ENCODE measurements at regions not wholly inside any gene's neighbourhood (a gene's known extent, or its start where the extent isn't known, plus 50 kb on each side); places are given as distances from the start of the nearest gene placed in this dataset.
A peak's percentile ranks its signal among the peaks of the same experiment; 100 is the strongest.
"Not testable (repeated sequence)": the region's sequence is repeated elsewhere in the genome, so short reads cannot be mapped to it uniquely, and the experiment has no call there.

- no peak for DNase-seq (ENCODE audit: low spot score)
Observed at GRCh38 chr13:70622796-70623195, 514.5 kb upstream of the KLHL1 start.

DNA sequence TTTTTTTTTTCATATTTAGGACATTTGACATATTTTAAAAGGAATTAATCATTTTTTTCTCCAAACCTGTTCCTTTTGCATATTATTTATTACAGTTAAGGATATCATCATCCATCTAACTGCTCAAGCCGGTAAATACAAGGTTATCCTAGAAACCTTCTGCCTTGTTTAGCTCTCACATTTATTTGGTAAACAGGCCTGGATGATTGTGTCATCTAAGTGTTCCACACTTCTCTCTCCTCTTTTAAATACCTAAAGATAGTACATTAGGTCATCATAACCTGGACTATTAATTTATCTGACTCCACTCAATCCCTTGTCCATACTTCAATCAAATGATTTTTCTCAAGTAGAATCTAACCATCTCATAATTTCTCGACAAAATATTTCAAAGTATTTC, 511.7 kb upstream of the KLHL1 start:
- no peak for DNase-seq (ENCODE audit: low spot score)

- no peak for DNase-seq (ENCODE audit: low spot score)
Observed at GRCh38 chr13:70616847-70617246, 508.6 kb upstream of the KLHL1 start.

DNA sequence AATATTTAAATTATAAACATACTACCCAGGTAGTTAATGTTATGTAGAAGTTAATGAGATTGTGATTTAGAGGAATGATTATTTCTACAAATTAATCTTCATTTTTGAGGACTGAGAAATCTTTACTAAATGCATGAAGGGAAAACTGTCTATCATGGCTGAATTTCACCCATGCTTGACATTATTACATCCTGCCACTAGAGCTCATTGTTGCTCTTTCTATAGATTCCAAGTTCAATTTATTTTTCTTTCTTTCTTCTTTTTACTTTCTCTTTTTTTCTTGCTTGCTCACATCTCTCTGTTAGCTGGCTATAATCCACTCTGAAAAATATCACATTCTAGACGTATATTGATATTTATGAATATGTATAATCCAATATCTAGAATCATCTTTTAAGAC, 505.0 kb upstream of the KLHL1 start:
- no peak for DNase-seq (ENCODE audit: low spot score)

GRCh38 chr13:70612881-70613280, 504.6 kb upstream of the KLHL1 start:
- no peak for DNase-seq (ENCODE audit: low spot score)

DNA sequence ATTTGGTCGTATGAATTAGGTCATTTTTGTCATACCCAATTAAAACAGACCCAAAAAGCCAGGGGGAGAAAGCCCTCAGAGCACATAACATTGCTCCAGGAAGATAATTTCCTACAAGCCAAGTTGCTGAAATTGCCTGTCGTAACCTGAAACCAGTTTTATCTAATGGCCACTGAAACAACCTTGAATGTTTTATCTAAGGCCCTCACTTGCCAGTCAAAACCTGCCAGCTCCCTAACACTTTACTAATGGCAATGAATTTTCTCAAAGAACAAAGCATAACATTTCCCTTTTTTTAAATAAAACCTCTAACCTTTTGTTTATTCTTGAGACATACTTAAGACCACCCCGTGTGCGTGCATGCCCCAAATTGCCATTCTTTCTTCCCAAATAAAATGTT, 496.2 kb upstream of the KLHL1 start:
- DNase-seq (ENCODE audit: low spot score) = no peak

GRCh38 chr13:70593716-70594115, 485.5 kb upstream of the KLHL1 start:
- DNase-seq (ENCODE audit: low spot score) = no peak

DNA sequence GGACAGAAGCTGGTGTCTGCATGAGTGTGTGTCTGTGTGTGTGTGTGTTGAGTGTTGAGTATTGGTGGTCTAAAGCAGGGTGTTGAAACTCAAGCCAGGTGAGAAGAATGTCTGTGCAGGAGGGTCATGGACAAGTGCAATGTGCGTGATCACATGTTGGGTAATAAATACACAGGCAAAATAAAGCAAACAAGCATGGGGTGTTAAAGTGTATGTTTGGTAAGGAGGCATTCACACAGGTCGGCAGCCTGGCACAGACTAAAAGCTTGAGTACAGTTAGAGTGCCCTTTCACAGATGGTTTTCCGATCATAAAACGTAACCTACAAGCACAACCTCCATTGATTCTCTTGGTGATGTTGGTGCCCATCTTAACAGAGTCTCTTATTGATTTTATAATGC, 476.9 kb upstream of the KLHL1 start:
- no peak for DNase-seq (ENCODE audit: low spot score)

DNA sequence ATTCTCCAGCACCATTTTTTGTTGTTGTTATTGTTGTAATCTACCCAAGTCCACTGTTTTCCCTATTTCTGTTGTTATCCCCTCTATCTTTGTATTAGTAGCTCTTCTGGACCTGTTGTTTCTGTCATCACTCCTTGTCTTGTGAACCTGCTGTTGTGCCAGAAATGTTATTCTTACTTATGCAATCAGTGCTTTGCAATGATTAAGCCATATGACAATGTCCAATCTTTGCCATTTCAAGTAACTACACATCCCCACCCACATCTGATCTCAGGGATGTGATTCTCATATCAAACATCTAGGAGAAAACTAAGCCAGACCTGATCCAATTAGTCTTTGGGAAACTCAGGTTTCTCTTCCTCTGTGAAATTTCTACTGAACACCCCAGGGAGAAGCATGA, 472.6 kb upstream of the KLHL1 start:
- DNase-seq (ENCODE audit: low spot score) = no peak

- DNase-seq (ENCODE audit: low spot score) = no peak
Observed at GRCh38 chr13:70579941-70580340, 471.7 kb upstream of the KLHL1 start.

- no peak for DNase-seq (ENCODE audit: low spot score)
Observed at GRCh38 chr13:70571221-70571620, 463.0 kb upstream of the KLHL1 start.

GRCh38 chr13:70568571-70568970, 460.3 kb upstream of the KLHL1 start:
- DNase-seq (ENCODE audit: low spot score) = peak; percentile 12

GRCh38 chr13:70544706-70545105, 436.5 kb upstream of the KLHL1 start:
- no peak for DNase-seq (ENCODE audit: low spot score)

GRCh38 chr13:70541451-70541850, 433.2 kb upstream of the KLHL1 start:
- no peak for DNase-seq (ENCODE audit: low spot score)

GRCh38 chr13:70534466-70534865, 426.2 kb upstream of the KLHL1 start:
- no peak for DNase-seq (ENCODE audit: low spot score)

- no peak for DNase-seq (ENCODE audit: low spot score)
Observed at GRCh38 chr13:70529652-70530051, 421.4 kb upstream of the KLHL1 start.

DNA sequence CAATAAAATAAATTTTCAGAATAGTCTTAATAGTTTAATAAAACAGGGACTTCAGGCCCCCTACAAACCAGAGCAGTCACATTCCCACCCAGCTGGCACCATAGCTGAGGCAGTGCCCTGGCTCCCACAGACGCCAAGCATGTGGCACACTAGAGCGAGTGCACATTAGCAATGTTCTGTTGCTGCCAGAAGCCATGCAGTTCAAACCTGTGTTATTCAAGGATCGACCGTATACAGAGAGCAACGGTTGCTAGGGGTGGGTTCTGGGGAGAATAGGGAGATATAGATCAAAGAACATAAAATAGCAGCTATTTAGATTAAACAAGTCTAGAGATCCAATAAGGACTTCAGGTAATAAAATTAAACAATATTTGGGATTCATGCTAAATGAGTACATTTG, 419.3 kb upstream of the KLHL1 start:
- DNase-seq (ENCODE audit: low spot score) = no peak

DNA sequence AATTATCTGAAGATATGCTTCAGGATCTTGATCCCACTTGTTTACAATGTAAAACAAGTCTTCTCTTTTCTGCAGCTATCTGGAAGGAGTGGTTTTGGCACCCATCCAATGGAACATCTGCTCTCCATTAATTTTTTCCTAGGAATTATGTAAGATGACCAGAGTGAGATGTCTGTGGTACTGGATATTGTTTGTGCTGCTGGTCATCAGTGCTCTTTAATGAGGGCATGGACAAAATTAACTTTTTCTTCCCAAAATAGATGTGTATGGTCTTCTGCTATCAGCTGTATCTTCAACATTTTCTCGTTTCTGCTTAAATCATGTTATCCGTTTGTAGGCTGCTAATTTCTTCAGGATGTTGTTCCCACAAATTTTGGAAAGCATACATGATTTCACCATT, 415.4 kb upstream of the KLHL1 start:
- DNase-seq (ENCODE audit: low spot score) = no peak

DNA sequence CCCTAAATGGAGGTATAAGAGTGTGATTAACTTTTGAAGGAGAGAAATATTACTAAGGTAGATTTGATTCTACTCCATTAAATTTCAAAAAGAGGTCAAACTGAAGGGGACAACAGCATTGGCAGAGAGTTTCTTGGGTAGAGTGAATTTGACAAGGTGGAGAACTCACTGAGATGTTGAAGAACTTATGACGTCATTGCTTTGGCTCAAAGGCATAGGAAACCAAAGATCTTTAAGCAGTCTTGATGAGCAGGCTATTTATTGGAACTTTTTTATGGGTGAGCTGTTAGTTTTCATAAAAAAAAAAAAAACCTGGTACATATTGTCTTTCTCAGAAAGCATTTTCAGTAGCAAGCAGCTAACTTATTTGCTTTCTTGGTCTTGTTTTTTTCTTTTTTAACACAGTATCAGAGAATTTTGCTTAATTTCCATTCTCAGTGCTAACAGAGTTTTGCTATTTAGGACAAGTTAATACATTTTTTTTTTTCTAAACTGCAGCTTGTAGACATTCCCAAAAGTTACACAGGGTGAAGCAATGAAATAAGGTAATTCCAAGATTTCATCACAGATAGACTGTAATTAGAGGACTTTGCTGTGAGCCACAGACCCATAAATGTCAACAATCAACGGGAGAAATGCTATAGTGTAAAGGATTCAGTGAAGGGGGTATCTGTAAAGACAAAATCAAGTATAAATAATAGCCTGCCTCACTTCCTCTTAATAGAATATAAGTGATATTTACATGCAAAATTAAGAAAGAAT, 412.2 kb upstream of the KLHL1 start:
- no peak for DNase-seq (ENCODE audit: low spot score)

DNA sequence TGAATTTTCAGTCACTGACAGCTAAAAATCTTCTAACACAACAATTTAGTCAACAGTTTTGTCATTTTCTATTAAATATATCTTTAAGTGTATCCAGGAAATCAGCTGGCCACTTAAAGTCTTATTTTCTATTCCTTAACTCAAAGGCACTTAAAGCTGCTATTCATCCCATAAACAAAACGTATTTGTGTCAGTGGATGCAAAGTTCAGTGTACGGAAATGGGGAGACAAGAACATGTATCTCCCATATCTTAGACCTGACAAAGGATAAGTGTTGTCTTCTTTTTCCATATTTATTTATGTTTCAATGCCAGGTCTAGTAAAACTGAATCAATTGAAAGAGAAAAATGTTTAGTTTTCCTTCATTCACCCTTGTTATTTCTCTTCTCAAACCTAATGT, 409.8 kb upstream of the KLHL1 start:
- DNase-seq (ENCODE audit: low spot score) = no peak

GRCh38 chr13:70516226-70516625, 408.0 kb upstream of the KLHL1 start:
- no peak for DNase-seq (ENCODE audit: low spot score)

DNA sequence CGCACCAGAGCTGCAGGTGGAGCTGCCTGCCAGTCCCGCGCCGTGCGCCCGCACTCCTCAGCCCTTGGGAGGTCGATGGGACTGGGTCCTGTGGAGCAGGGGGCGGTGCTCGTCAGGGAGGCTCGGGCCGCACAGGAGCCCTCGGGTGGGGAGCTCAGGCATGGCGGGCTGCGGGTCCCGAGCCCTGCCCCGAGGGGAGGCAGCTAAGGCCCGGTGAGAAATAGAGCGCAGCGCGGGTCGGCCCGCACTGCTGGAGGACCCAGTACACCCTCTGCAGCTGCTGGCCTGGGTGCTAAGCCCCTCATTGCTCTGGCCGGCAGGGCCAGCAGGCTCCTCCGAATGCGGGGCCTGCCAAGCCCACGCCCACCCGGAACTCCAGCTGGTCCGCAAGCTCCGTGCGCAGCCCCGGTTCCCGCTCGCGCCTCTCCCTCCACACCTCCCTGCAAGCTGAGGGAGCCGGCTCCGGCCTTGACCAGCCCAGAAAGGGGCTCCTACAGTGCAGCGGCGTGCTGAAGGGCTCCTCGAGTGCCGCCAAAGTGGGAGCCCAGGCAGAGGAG, 403.7 kb upstream of the KLHL1 start:
- DNase-seq (ENCODE audit: low spot score) = not testable (repeated sequence)

- no peak for DNase-seq (ENCODE audit: low spot score)
Observed at GRCh38 chr13:70505809-70506208, 397.6 kb upstream of the KLHL1 start.

DNA sequence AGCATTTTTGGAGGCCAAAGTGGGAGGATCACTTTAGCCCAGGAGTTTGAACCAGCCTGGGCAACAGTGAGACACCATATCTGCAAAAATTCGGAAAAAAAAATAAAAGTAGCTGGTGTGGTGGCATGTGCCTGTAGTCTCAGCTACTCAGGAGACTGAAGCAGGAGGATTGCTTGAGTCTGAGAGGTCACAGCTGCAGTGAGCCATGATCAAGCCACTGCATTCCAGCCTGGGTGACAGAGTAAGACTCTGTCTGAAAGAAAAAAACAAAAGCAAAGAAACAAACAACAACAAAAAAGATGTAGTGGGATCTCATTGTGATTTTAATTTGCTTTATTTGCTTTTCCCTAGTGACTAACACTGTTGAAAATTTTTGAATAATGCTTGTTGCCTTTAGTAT, 394.7 kb upstream of the KLHL1 start:
- DNase-seq (ENCODE audit: low spot score) = no peak
